Pons (tissue), 1 donor: ENCODE measurements at regions not wholly inside any gene's neighbourhood (a gene's known extent, or its start where the extent isn't known, plus 50 kb on each side); places are given as distances from the start of the nearest gene placed in this dataset.
"Not testable (repeated sequence)": the region's sequence is repeated elsewhere in the genome, so short reads cannot be mapped to it uniquely, and the experiment has no call there.

Source experiments
- DNase-seq: peaks from one replicate; pipeline ENCODE4 v3.0.0-alpha.2; 2016; ENCODE audit warnings: low spot score

DNA sequence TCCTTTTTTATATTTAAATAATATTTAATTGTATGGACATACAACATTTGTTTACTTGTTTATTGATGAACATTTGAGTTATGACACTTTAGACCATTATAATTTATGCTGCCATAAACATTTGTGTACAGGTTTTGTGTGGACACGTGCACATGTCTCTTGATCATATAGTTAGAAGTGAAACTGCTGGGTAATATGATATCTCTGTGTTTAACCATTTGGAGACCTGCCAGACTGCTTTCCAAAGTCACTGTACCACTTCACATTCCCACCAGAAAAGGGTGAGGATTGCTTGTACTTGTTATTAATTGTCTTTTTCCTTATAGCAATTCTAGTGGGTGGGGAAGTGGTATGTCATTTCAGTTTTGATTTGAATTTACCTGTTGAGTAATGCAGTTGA, 145.6 kb upstream of the KLHL1 start:
- DNase-seq, result no peak

DNA sequence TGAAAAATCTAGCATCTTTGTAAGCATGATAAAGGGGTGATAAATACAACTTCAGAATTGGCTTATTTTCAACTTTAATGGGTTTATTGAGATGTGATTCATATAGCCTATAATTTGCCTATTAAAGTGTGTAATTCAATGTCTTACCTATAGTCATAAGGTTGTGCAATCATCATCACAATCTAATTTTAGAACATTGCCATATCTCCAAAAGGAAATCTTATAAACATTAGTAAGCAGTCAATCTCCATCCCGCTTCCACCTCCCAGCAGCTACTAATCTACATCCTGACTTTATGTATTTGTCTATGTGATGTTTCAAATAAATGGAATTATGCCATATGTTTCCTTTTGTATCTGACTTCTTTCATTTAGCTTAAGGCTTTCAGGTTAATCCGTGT, 145.2 kb upstream of the KLHL1 start:
- no peak for DNase-seq

DNA sequence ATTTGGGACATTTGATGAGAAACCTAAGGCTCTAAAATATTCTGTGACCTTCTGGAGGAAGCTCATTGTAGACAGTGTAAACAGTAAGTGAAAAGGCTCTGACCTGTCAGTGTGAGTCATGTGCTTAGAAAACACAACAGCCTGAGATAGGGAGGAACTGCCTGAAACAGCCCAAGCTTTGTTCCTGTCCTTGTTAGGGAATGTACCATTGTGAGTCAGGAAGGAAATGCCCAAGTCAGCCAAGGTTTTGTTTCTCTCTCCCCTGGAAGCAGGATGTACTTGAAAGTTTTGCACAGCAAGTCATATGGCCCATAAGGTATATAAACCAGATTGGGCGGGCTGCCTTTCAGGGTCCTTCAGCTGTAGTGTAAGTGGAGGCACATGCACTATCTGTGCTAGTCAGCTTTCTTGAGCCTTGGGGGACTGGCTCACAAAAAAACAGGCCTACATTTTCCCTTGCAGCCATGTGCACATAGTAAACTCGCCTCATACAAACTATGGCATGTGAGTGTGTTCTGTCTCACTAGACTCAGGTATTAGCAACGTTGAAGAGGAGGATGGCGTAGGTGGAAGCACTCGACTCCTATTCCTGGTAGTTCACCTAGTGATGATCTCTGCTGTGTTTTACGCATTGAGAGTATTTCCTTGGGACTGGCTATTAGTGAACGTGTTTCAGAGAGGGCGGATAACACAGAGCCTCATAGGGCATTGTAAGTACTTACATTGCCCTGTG, 141.2 kb upstream of the KLHL1 start:
- DNase-seq, result no peak

GRCh38 chr13:70237131-70237530, 128.9 kb upstream of the KLHL1 start:
- no peak for DNase-seq

DNA sequence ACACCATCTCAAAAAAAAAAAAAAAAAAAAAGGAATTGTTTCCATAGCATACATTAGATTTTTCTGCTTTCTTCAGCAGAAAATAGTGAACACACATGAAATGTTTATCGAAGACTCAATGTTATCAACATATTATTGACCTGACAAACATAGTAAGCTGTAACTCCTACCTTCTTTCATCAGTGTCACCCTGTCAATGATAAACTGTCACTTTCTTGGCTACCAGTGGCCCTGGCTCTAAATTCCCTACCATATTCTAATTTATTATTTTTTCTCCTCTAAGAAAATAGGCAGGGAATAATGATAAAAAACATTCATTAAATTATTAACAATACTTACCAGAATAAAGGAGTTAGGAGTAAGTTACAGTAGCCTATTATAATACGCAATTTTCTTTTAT, 127.3 kb upstream of the KLHL1 start:
- no peak for DNase-seq

- DNase-seq, result no peak
Measured at GRCh38 chr13:70223911-70224310, 115.7 kb upstream of the KLHL1 start.

DNA sequence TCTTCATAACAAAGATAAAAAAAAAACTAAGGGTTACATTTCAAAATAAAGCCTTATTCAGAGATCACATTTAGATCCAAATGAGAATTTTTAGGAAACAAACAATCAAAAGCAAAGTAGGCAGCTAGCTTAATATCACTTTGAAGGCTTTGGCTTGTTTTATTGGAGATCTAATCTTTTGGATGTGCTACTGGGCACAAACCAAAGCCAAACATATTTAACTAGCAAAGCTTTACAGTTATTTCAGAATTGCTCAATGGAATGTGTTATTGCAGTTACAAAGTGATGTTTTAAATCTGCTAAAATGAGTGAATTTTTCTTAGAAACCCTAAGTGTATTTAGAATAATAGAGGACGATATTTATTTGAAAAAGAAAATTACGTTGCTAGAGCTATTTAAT, 114.7 kb upstream of the KLHL1 start:
- no peak for DNase-seq

DNA sequence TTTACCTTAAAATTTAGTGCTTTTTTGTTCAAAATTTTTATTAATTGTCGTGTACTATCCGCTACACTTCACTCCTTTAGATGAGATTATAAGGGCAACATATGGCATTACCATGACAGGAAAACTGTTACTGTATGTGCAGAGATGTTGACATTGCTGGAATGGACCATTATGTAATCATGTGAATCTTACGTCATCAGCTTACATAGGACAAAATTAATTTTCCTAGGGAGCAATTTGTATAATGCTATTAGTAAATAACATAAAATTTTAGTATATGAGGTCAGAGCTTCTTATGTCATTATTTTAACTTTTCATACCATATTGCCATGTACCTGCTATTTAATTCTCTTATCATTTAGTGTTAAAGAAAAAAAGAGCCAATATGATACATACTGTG, 110.4 kb upstream of the KLHL1 start:
- DNase-seq, result no peak

GRCh38 chr13:70208968-70209367, 100.7 kb upstream of the KLHL1 start:
- DNase-seq, result not testable (repeated sequence)

GRCh38 chr13:70206671-70207070, 98.4 kb upstream of the KLHL1 start:
- DNase-seq, result no peak

DNA sequence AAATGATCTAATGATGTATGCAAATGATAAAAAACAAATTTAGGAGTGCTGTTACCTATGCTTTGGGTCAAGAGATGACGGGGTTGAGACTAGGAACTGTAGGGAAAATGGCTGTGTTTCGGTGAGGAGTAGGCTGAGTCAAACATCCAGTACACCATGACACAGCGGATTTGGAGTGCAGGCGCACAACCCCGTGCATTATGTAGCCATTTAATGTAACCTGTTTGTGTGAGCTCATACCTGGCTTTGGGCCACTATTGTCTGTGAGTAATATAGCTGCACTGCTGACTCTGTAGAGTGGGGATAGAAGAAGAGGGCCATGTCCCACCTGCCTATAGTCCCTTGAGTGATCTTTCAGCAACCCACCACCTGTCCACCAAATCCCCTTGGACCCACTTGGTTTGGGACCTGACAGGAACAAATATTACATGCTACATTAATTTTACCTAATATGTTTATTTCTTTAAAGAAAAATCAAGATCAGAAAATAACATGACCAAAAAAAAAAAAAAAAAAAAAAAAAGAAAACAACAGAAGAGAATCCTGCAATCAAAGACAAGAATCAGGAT, 95.5 kb upstream of the KLHL1 start:
- DNase-seq, result no peak

DNA sequence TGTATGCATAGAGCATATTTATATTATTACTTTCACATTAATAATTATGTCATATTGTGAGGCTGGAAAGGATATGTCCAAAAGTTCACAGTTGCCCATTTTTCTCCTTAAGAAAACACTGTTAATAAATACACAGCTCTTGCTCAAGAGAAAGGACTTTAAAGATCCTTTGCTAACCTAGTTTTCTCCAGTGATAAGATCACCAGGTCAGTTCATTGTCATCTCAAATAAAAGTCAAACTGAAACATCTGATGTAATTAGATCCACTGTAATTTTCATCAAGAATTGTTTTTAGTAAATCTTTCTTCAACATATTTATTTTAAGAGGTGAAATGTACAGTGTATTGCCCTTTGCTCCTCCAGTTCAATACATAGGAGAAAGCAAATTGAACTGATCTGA, 82.8 kb upstream of the KLHL1 start:
- no peak for DNase-seq

DNA sequence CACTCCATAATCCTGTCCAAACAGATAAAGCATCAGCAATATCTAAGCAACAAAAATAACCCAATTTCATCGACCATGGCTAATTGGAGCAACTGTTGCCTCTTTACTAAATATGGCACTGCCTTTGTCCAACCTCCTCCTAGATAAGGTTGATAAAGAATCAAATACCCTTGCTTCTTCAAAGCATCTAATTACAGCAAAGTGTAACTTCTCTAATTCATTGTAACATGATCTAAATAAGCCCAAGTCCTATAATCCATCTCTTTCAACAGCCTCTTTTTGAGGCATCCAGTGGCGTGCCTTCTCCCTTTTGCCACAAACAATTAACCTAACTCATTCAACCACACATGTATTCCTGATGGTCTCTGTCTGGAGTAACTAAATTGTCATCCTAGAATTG, 81.7 kb upstream of the KLHL1 start:
- no peak for DNase-seq

- DNase-seq, result no peak
Measured at GRCh38 chr13:70188567-70188966, 80.3 kb upstream of the KLHL1 start.

DNA sequence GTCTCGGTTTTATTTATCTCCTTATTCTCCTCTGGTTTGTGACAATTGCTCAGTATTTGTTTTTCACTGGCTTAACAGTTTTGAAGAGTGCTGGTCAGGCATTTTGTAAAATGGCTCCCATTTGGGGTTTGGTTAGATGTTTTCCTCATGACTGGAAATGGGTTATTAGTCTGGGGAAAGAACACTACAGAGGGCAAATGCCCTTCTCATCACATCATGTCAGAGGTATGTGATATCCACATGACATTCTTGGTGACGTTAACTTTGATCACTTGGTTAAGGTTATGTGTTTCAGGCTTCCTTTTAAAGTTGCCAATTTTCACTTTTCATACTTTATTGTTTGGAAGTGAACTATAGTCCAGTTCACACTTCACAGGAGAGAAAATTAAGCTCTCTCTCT, 74.8 kb upstream of the KLHL1 start:
- no peak for DNase-seq
